Parathyroid adenoma (tissue), 2 donors: ENCODE measurements at regions not wholly inside any gene's neighbourhood (a gene's known extent, or its start where the extent isn't known, plus 50 kb on each side); places are given as distances from the start of the nearest gene placed in this dataset.

Experiments used
- H2AFZ ChIP-seq: fragments of 300-600 bp; sonication (generic); one replicate; pipeline ENCODE4 v1.7.0; 2017; ENCODE audit warnings: antibody characterized with exemption, mild to moderate bottlenecking
- H3K27ac ChIP-seq: fragments of 300-600 bp; sonication (generic); one replicate; pipeline ENCODE4 v1.7.0; 2017
- H3K27me3 ChIP-seq: fragments of 300-600 bp; sonication (generic); one replicate; pipeline ENCODE4 v1.7.0; 2017; ENCODE audit warnings: low read length; ENCODE audit not compliant: control insufficient read depth, insufficient read depth
- H3K36me3 ChIP-seq: fragments of 300-600 bp; sonication (generic); one replicate; pipeline ENCODE4 v1.7.0; 2017; ENCODE audit warnings: low read length; ENCODE audit not compliant: control insufficient read depth, insufficient read depth
- H3K4me1 ChIP-seq: fragments of 300-600 bp; sonication (generic); one replicate; pipeline ENCODE4 v1.7.0; 2017; ENCODE audit warnings: control low read depth
- H3K4me2 ChIP-seq: fragments of 300-600 bp; sonication (generic); one replicate; pipeline ENCODE4 v1.7.0; 2017; ENCODE audit warnings: low read length
- H3K4me3 ChIP-seq: fragments of 300-600 bp; sonication (generic); one replicate; pipeline ENCODE4 v1.7.0; 2017; ENCODE audit warnings: low read depth, low read length
- H3K79me2 ChIP-seq: fragments of 300-600 bp; sonication (generic); one replicate; pipeline ENCODE4 v1.7.0; 2017; ENCODE audit warnings: control low read depth
- H3K9ac ChIP-seq: fragments of 300-600 bp; sonication (generic); one replicate; pipeline ENCODE4 v1.7.0; 2017; ENCODE audit warnings: mild to moderate bottlenecking
- H3K9me3 ChIP-seq: fragments of 300-600 bp; sonication (generic); one replicate; pipeline ENCODE4 v1.7.0; 2017; ENCODE audit warnings: low read length; ENCODE audit not compliant: control insufficient read depth
- CTCF ChIP-seq: fragments of 300-600 bp; sonication (generic); IDR thresholded peaks from one replicate; pipeline ENCODE4 v1.7.0; 2017; ENCODE audit warnings: antibody characterized with exemption, mild to moderate bottlenecking
- donor health status: primary hyperparathyroidism.

DNA sequence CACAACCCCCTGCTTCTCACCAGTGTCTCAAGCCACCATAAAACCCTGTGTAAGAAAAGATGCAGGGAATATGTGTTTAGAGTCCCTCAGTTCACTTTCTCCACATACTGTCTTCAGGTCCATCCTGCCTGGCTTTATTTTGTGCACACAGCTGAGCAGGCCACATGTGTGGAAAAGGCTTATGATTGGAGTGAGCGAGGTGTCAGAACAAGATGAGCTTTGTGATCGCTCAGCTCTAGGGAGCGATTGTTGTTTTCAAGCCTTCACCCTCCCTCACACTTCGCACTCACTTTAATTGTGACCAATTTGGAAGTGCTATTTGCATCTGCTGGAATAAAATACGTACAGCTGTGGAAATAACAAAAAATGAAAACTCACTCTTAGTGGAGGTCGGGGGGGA lies 931.1 kb upstream of the TENM4 start:
- no peak overlapping the region for H3K27ac ChIP-seq
- no peak for TF ChIP-seq CTCF
- no peaks in the 10 kb centered on the region for H3K27me3 ChIP-seq
- no peak overlapping the region for H3K4me3 ChIP-seq
- H2AFZ ChIP-seq, result no peak overlapping the region
- H3K79me2 ChIP-seq, result no peaks in the 10 kb centered on the region
- H3K4me1 ChIP-seq, result no peaks in the 10 kb centered on the region
- no peak overlapping the region for H3K4me2 ChIP-seq
- no peaks in the 10 kb centered on the region for H3K36me3 ChIP-seq
- no peak overlapping the region for H3K9ac ChIP-seq
- H3K9me3 ChIP-seq, result no peaks in the 10 kb centered on the region

- no peak overlapping the region for H3K27ac ChIP-seq
- no peak overlapping the region for H3K4me2 ChIP-seq
- H3K9ac ChIP-seq, result no peak overlapping the region
- H3K27me3 ChIP-seq, result no peaks in the 10 kb centered on the region
- no peak overlapping the region for H2AFZ ChIP-seq
- H3K36me3 ChIP-seq, result no peaks in the 10 kb centered on the region
- no peaks in the 10 kb centered on the region for H3K79me2 ChIP-seq
- no peak for TF ChIP-seq CTCF
- no peak overlapping the region for H3K4me3 ChIP-seq
- no peaks in the 10 kb centered on the region for H3K4me1 ChIP-seq
- H3K9me3 ChIP-seq, result no peaks in the 10 kb centered on the region
These were observed 925.1 kb upstream of the TENM4 start for GRCh38 chr11:80365980-80366379.

- no peaks in the 10 kb centered on the region for H3K79me2 ChIP-seq
- no peak overlapping the region for H2AFZ ChIP-seq
- H3K9me3 ChIP-seq, result no peaks in the 10 kb centered on the region
- TF ChIP-seq CTCF, result no peak
- H3K4me2 ChIP-seq, result no peak overlapping the region
- no peak overlapping the region for H3K27ac ChIP-seq
- H3K9ac ChIP-seq, result no peak overlapping the region
- no peaks in the 10 kb centered on the region for H3K36me3 ChIP-seq
- no peaks in the 10 kb centered on the region for H3K27me3 ChIP-seq
- H3K4me1 ChIP-seq, result no peaks in the 10 kb centered on the region
- no peak overlapping the region for H3K4me3 ChIP-seq
These were observed 924.4 kb upstream of the TENM4 start for GRCh38 chr11:80365076-80365725.

DNA sequence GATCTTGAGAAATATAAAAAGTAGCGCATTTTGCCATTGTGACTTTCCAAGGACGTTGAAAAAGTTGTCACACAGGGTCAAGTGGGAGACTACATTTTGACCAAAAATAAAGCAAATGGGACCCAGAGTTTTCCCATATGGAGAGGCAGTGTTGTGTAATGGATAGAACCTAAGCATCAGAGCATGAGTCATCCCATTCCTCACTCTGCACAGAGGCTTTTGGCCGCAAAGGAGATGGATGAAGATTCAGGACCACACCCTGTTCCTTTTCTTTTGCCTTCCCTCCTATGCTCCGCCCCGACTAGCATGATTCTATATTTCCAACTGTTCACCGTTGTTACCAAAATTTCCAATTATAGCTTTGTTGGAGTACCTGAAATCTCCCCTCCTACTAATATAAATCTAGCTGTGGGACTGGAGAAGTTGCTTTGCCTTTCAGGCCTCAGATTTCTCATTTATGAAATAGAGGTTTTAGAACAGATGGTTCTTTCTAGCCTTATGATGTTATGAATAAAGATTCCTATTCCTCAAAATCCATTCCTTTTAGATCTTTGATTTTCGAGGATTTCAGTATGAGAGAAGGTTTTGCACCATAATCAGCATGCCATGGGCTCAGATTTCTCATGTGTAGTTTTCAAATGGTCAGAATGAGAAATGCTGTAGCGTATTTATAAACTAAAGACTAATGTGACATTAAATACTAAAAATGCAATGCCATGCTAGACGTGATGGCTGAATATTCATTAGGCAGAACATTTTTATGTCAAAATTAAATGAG lies 921.9 kb upstream of the TENM4 start:
- Histone ChIP-seq H3K9ac (no peak overlapping the region), H3K4me3 (no peak overlapping the region), H3K27me3 (no peaks in the 10 kb centered on the region), H3K79me2 (no peaks in the 10 kb centered on the region), H3K27ac (no peak overlapping the region), H3K4me1 (no peaks in the 10 kb centered on the region), H3K9me3 (no peaks in the 10 kb centered on the region), H3K36me3 (no peaks in the 10 kb centered on the region), H3K4me2 (no peak overlapping the region), H2AFZ (no peak overlapping the region)
- TF ChIP-seq CTCF, result no peak
